ENCODE measurements at regions not wholly inside any gene's neighbourhood (a gene's known extent, or its start where the extent isn't known, plus 50 kb on each side); places are given as distances from the start of the nearest gene placed in this dataset.
"Not testable (repeated sequence)": the region's sequence is repeated elsewhere in the genome, so short reads cannot be mapped to it uniquely, and the experiment has no call there.

DNA sequence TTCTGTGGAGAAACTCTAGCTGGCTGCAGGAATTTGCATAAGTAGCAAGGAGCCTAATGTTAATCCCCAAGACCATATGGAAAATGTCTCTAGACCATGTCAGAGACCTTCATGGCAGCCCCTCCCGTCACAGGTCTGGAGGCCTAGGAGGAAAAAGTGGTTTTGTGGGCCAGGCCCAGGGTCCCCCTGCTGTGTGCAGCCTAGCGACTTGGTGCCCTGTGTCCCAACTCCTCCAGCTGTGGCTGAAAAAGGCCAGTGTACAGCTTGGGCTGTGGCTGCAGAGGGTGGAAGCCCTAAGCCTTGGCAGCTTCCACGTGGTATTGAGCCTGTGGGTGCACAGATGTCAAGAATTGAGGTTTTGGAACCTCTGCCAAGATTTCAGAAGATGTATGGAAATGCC is 306.9 kb upstream of the CA10 start:
- no peak overlapping the region for H3K4me3 ChIP-seq (ENCODE audit: control insufficient read depth, low read depth, low read length)
- TF ChIP-seq, protein P1, sequence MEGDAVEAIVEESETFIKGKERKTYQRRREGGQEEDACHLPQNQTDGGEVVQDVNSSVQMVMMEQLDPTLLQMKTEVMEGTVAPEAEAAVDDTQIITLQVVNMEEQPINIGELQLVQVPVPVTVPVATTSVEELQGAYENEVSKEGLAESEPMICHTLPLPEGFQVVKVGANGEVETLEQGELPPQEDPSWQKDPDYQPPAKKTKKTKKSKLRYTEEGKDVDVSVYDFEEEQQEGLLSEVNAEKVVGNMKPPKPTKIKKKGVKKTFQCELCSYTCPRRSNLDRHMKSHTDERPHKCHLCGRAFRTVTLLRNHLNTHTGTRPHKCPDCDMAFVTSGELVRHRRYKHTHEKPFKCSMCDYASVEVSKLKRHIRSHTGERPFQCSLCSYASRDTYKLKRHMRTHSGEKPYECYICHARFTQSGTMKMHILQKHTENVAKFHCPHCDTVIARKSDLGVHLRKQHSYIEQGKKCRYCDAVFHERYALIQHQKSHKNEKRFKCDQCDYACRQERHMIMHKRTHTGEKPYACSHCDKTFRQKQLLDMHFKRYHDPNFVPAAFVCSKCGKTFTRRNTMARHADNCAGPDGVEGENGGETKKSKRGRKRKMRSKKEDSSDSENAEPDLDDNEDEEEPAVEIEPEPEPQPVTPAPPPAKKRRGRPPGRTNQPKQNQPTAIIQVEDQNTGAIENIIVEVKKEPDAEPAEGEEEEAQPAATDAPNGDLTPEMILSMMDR (IDR thresholded peaks at IDR 0.05; ENCODE audit: control insufficient read depth, insufficient read depth, low read depth, low read length, missing control alignments), result no peak
- DNase-seq (ENCODE audit: low read depth), result no peak

DNA sequence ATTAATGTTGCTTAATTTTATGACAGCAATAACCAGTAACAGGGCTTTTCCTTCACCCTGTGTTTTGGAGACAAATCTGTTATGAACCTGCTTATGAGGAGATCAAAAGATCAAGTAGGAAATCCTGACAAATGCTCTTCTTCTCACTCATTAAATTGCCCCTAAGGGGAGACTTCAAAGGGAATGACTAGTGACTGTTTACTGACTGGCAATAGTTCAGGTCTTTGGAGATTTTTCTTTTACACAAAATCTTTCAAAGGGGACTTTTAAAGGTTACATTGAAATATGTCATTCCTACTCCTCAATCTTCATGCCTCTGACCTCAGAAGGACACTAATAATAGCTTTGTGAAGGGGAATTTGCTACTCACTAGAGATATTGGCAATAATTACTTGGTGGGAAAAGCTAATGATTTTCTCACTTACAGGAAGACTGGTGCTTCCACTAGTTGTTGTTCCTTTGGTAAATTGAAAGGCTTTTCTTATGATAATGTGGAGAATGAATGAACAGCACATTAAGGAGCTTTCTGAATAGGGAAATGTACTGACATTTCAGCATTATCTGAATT is 292.9 kb upstream of the CA10 start:
- TF ChIP-seq, protein P1 (IDR thresholded peaks at IDR 0.05; ENCODE audit: control insufficient read depth, insufficient read depth, low read depth, low read length, missing control alignments), result no peak
- no peak overlapping the region for H3K4me3 ChIP-seq (ENCODE audit: control insufficient read depth, low read depth, low read length)
- DNase-seq (ENCODE audit: low read depth), result no peak

DNA sequence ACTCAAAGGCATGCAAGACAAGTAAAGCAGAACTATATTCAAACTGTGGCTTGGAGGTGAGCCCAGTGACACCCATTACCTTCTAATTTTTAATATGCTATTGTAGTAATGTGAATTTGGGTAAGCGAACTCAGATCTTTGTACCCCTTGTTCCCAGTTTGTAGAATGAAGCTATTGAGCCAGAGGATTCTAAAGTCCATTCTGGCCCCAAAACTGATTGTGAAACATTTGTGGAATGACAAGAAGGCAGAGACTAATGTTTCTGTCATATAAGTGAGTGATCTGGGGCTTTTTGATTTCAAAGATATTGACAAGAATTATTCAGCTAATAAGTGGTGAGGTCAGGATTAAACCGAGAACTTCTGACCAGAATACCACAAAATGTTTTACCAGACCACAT is 283.8 kb upstream of the CA10 start:
- DNase-seq (ENCODE audit: low read depth), result no peak
- no peak overlapping the region for H3K4me3 ChIP-seq (ENCODE audit: control insufficient read depth, low read depth, low read length)
- TF ChIP-seq, protein P1 (IDR thresholded peaks at IDR 0.05; ENCODE audit: control insufficient read depth, insufficient read depth, low read depth, low read length, missing control alignments), result no peak

DNA sequence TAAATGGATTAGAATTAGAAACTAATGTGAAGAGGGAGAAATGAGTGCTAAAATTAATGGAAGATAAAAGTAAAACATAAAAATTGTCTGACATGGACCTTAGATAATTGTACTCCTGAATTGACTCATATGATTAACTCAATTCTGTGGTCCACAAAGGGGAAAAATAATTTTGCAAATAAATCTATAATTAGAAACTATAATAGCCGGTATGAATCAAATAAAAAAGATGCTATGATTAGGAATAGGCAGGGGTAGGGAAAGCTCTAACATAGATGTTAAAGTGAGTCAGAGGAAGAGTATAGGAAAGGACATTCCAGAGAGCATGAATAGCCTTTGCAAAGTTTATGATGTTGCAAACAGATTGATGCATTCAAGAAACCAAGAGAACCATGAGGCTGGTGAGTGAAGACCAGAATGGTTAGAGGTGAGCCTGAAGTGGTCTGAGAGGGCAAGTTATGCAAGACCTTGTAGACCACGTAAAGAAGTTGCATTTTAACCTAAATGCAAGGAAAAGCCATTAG is 262.1 kb upstream of the CA10 start:
- DNase-seq (ENCODE audit: low read depth), result no peak
- TF ChIP-seq, protein P1 (IDR thresholded peaks at IDR 0.05; ENCODE audit: control insufficient read depth, insufficient read depth, low read depth, low read length, missing control alignments), result no peak
- no peak overlapping the region for H3K4me3 ChIP-seq (ENCODE audit: control insufficient read depth, low read depth, low read length)

DNA sequence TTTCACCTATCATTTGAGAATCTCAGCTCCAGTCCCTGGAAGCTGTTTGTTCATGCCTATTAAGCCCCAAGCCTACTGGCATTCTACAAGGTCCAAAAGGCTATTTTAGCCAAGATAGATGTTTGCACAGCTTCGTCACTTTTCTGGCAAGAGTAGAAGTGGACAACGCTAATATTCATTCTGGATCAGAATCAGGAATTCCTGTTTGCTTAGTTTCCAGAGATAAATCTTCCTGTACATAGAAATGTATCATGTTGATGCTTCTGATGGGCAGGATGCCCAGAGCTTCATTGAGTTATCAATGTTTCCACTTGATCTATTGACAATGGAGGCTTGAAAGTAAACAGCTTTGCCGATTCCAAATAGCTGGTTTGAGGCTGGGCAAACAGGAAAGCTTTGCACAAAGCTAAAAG is 260.7 kb upstream of the CA10 start:
- TF ChIP-seq, protein P1 (IDR thresholded peaks at IDR 0.05; ENCODE audit: control insufficient read depth, insufficient read depth, low read depth, low read length, missing control alignments), result no peak
- H3K4me3 ChIP-seq (ENCODE audit: control insufficient read depth, low read depth, low read length), result no peak overlapping the region
- DNase-seq (ENCODE audit: low read depth), result no peak

DNA sequence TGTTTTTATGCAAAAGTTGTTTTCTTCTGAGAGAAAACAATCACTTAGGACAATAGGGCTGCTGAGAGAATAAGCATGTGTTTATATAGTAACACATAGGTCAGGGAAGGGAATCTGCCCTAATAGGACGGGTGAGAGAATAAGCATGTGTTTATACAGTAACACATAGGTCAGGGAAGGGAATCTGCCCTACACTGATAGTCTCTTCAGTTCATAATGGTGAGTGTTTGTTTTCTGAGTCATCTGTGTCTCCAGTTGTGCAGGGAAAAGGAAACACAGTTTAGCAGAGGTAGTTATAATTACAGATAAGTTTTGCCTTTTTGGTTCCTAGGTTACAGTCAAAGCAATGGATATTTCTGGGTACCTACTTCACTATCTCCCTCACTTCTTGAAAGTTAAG is 252.3 kb upstream of the CA10 start:
- no peak for DNase-seq (ENCODE audit: low read depth)
- TF ChIP-seq, protein P1 (IDR thresholded peaks at IDR 0.05; ENCODE audit: control insufficient read depth, insufficient read depth, low read depth, low read length, missing control alignments), result no peak
- H3K4me3 ChIP-seq (ENCODE audit: control insufficient read depth, low read depth, low read length), result no peak overlapping the region

DNA sequence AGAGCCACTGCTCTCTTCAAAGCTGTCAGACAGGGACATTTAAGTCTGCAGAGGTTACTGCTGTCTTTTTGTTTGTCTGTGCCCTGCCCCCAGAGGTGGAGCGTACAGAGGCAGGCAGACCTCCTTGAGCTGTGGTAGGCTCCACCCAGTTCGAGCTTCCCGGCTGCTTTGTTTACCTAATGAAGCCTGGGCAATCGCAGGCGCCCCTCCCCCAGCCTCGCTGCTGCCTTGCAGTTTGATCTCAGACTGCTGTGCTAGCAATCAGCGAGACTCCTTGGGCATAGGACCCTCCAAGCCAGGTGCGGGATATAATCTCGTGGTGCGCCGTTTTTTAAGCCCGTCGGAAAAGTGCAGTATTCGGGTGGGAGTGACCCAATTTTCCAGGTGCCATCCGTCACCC is 250.7 kb upstream of the CA10 start:
- not testable (repeated sequence) for DNase-seq (ENCODE audit: low read depth); H3K4me3 ChIP-seq (ENCODE audit: control insufficient read depth, low read depth, low read length)

Data from AG09309 (cell line).